ENCODE measurements at regions not wholly inside any gene's neighbourhood (a gene's known extent, or its start where the extent isn't known, plus 50 kb on each side); places are given as distances from the start of the nearest gene placed in this dataset.
"Not testable (repeated sequence)": the region's sequence is repeated elsewhere in the genome, so short reads cannot be mapped to it uniquely, and the experiment has no call there.

DNA sequence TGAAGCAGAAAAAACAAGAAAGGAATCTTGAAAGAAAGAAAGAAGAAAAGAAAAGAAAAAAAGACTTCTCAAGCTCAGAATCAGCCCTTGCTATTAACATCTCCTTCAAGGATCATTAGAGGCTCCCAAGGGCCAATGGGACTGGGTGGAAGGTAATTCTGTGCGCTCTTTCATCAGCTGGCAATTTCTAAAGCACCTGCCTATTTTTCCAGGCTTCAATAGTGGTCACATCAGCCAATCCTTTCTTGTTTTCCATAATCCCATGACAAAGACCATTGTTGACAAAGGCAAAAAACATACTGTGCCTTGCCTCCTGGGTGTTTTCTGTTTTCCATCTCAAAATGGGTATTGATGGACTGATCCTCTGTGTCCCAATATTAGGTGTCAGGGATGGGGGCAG is 88.2 kb upstream of the TSC22D1 start:
- no peak for DNase-seq

DNA sequence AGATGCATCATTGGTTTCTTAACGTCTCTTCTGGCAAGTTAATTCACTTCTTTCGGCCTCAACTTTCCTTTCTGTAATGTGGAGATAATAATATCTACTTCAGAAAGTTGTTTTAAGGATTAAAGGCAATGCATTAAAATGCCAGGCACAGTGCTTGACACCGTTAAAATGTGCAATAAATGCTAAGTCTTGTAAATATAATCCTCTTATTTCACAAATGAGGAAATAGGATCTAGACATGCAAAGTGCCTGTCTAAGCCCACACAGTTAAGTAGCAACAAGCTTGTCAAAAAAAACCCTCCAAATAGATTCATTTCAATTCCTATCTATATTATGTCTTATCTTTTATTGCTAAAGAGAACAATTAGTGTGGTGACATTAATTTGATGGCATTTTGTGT is 86.4 kb upstream of the TSC22D1 start:
- DNase-seq, result no peak

DNA sequence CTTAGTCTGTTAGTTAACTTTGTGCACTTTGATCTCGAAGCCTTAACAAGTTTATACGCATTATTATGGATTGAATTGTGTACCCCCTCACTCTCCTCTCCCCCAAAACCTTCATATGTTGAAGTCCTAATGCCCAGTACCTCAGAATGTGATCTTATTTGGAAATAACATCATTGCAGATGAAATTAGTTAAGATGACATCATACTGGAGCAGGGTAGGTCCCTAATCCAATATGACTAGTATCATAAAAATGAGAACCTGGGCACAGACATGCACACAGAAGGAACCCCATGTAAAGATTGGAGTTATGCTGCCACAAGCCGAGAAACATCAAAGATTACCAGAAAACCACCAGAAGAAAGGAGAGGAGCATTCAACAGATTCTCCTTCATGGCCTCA is 85.8 kb upstream of the TSC22D1 start:
- no peak for DNase-seq

DNA sequence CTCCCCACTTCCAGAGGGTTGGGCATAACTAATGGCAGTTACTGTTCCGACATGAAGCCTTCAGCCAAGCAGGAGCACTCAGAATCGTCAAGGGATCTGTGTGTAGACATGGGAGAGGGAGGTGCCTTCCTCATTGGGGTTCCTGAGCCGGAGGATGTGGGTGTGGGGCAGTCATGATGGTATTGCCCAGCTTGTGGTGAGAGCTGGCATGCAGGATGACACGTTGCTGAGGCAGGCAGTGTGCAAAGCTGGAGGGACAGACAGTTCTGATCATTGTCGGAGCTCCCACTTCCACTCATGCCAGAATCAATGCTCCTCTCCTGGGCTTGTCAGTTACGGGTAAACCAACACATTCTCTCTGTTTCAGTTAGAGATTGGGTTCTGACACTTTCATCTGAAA is 83.9 kb upstream of the TSC22D1 start:
- no peak for DNase-seq

DNA sequence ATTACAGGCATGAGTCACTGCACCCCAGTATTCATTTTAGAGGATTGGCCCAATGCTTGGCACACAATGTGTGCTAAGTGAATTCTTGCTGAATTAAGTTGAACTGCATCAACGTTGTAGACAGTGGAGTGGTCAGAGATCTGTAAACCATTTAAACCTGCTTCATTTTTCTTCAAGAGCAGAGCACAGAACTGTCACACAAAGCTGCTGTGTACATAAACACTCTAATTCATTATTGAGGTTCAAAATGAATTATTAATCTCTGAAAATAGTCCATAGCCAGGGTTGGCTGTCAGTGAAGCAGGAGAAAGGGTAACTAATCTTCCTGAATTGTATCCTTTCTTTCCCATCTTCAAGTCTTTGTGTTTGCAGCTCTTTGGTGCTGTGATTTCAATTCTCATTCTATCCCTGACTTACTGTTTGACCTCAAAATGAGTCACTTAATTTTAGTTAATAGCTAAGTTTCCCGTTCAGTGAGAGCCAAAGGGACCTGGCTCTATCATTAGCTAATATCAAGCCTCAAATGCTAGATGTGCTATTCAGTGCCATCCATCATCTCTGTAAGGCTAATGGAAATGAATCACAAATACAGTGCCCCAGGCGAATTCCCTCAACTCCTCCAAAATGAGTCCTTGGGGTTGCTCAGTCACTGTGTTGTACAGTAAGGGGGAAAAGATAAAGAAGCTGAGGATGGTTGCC is 77.0 kb upstream of the TSC22D1 start:
- DNase-seq, result no peak

DNA sequence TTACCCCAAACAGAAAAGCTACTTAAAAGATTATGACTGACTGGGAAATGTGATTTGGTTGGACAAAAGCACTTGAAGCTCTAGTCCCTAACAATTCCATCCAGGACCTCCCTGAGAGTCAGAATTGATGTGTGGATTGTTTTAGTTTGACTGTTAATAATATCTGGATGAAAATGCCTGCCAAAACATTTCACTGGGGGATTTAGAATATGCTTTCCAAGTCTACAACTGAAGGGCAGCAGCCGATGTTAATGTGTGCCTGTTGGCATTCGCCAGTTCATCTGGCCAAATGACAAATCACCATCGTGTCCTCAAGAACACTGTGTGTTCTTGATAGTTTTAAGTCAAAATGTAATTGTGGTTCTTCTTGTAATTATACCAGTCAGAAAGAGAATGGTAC is 76.0 kb upstream of the TSC22D1 start:
- DNase-seq, result peak in 1 of 3 donors; percentile 9

DNA sequence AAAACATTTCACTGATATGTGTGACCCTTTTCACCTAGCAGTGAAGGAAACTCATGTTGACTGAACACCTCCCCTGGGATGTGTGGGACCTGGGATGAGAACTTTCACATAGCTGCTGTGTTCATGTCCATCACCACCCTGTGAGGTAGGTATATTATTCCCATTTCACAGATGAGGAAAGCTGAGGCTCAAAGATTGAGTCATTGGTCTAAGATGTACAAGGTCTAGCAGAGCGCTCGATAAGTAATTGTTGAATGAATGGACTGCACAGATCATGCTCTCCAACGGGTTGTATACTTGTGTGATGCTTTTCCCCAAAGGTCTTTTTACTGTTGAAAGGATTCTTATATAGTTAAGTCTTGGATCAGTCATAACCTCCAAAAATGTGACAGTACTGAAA is 75.6 kb upstream of the TSC22D1 start:
- DNase-seq, result no peak

DNA sequence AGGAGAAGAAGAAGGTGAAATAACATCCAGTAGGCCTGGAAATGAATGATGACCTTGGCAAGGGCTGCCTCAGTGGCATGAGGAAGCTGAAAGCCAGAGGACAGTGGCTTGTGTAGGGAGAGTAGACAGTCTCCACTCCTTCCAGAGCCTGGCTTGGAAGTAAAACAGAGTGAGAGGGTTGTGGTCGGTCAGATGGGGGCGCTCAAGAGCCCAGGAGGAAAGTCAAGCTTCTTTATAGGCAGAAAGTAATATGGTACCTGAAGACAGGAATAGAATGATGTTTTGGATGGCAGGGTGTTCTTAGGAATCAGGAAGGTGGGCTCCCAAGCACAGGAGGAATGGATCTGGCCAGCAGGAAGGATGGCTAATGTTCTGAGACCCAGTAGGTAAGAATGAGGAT is 75.1 kb upstream of the TSC22D1 start:
- no peak for DNase-seq

DNA sequence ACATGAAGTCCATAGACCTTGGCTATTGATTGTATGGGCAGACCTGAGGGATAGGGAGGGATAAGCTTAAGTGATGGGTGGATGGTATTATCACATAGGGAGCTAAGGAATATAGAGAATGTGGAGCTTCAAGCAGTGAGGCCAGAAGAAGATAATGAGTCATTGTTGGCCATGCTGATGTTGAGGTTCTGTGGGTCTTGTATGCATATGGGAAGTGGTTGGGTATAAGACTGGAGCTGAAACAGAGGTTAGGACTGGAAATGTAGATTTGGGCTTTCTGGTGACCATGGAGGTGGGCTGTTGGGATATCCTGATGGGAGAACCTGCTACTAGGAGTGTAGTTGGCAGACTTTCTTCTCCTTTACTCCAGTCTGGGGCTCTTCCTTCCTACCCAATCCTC is 73.7 kb upstream of the TSC22D1 start:
- DNase-seq, result no peak

DNA sequence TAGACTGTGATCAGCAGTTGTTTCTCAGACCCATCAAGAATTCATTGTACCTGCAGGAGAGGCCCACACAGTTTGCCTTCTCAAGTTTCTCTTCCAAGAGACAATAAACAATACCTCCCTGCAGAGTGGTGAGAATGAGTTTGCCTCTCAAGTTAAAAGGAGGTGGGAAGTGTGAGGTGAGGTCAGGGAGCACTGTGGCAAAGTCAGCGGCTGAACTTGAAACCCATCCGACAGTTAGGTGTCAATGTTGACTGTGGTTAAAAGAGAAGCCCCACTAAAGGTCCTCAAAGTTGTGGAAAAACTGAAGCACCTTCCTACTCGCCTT is 72.9 kb upstream of the TSC22D1 start:
- no peak for DNase-seq

DNA sequence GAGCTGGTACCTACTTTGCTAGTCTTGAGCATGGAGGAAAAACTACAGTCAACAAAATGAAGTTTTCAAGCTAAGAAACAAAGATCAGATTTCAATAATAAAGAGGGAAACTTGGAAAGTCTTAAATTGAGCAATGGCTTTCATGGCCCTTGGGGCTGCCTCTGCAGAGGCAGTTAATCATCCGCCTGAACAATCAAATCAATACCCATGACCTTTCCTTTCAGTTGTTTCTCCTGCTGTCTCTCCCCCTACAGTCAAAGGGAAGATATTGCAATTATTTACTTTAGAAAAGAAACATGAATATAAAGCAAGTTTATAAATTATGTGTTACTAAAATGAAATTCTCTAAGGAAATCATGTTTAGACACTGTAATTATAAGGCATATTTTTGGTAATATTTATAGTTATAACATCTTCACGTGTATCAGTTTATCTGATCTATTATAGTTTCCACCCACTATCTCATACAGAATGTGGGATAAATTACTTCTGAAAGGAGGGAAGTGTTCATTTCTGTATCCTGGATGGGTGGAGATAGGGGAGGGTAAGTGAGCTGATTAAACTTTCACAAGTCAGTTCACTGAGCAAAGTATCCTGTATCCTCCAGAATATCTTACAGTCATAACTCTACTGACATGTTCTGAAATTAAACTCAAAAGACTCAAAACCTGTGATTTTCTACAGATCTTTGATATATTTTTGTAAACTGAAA is 72.4 kb upstream of the TSC22D1 start:
- DNase-seq, result no peak

DNA sequence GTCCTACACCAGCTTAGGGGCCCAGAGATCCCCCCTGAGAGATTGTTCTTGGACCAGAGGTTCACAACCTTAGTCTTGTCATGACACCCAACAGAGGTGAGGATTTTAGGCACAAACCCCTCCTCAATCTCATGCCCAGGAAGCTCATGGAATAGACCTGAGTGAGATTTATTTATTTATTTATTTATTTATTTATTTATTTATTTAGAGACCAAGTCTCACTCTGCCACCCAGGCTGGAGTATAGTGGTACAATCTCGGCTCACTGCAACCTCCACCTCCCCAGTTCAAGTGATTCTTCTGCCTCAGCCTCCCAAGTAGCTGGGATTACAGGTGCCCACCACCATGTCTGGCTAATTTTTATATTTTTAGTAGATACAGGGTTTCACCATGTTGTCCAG is 71.4 kb upstream of the TSC22D1 start:
- not testable (repeated sequence) for DNase-seq

DNA sequence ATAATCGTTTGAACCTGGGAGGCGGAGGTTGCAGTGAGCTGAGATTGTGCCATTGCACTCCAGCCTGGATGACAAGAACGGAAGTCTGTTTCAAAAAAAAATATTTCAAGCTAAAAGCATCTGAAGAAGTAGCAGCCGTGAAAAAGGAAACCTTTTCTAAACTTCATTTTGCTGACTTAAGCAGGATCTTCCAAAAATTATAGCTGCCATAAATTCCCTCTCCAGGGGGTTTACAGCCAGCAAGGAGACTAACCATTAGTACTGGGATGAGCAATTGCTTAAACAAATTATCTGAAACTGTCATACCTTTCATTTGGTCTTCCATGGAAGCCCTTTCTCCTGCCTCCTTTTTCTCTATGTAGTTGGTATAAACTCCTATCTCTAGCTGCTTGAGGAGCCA is 69.9 kb upstream of the TSC22D1 start:
- no peak for DNase-seq

DNA sequence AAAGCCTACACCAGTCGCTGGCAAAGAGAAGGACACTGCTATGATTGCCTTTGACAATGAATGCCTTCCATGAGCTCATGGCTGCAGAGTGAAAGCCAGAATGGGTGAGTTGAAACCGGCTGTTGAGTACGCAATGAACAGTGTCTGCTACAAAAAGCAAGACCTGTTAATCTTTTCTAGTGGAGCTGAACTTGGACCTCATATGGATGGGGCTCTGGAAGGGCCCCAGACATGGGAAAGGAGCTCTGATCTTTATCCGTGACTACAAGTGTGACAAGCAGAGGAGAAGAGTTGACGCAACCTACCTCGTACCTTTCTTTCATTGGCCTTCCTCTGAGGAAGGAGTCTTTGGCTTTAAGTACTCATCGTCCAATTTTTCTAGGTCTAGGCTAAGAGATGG is 67.1 kb upstream of the TSC22D1 start:
- DNase-seq, result no peak

DNA sequence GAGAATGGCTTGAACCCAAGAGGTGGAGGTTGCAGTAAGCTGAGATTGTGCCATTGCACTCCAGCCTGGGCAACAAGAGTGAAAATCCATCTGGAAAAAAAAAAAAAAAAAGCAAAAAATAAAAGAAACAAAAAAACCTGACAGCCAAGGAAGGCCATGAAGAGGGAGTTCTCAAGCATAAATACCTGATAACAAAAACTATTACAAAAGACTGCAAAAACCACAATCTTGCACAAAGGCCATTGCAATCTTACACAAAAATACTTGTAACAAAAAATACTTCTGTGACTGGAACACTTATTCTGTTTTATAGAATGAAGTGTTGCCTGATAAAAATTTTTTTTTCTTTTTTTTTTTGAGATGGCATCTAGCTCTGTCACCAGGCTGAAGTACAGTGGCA is 61.5 kb upstream of the TSC22D1 start:
- no peak for DNase-seq

DNA sequence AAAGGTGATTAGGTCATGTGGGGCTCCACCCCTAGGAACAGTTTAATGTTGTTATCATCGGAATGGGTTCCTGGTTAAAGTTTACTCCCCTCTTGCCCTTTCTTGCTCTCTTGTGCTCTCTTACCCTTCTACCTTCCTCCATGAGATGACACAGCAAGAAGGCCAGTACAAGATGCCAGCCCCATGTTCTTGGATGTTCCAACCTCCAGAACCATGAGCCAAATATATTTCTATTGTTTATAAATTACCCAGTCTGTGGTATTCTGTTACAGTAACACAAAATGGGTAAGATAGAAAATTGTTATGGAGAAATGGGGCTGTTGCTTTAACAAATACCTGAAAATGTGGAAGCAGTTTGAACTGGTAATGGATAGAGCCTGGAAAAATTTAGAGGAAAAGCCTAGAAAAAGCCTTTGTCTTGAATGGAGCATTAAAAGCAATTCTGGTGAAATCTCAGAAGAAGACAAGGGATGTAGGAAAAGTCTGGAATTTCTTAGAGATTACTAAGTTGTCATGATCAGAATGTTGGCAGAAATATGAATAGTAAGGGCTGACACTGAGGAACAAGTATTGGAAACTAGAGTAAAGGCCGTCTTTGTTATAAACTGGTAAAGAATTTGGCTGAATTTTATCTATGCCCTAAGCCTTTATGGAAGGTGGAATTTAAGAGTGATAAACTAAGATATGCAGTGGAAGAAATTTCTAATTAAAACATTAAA is 53.5 kb upstream of the TSC22D1 start:
- DNase-seq, result peak in 1 of 3 donors; percentile 53

DNA sequence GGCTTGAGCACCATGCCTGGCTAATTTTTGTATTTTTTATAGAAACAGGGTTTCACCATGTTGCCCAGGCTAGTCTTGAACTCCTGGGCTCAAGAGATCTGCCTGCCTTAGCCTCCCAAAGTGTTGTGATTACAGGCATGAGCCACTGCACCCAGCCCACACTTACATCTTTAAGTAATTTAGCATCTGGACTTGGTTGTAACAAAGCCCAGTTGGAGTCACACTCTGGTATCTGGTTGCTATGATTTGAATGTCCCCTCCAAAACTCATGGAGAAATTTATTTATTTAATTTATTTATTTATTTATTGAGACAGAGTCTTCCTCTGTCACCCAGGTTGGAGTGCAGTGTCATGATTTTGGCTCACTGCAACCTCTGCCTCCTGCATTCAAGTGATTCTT is 52.7 kb upstream of the TSC22D1 start:
- DNase-seq, result not testable (repeated sequence)

DNA sequence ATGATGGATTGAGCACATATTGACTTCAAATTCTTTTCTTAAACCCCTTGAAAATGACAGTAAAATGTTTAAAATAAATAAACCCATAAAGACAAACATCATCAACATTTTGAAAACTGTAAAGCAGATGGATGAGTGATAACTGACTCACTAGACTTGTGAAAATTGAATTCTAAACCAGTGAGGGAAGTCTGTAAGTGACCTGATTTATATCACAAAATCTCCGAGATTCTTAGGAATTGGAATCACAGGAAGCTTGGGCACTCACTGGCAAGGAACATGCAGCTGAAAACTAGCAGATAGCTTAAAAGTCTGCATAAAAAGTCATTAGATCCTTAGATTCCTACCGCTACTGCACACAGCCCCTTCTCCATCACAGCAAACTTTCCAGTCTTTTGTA is 51.3 kb upstream of the TSC22D1 start:
- DNase-seq, result peak in 1 of 3 donors; percentile 45

DNA sequence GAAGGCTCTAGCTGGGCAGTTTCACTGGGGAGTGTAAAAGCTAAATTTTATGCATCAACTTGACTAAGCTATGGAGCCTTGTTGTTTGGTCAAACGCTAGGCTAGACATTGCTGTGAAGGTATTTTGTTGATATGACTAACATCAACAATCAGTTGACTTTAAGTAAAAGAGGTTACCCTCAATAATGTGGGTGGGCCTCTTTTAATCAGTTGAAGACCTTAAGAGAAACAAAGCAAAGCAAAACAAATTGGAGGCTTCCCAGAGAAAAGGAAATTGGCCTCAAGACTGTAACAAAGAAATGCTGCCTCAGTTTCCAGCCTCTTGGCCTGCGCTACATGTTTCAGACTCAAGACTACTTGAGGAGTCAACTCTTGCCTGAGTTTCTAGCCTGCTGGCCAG is 50.0 kb upstream of the TSC22D1 start:
- no peak for DNase-seq

Data from muscle of back (tissue), 3 donors.